GM18499 (cell line): ENCODE measurements at regions not wholly inside any gene's neighbourhood (a gene's known extent, or its start where the extent isn't known, plus 50 kb on each side); places are given as distances from the start of the nearest gene placed in this dataset.

Experiments used
- ATAC-seq: cut with Tn5 transposase; IDR thresholded peaks from one replicate; pipeline ENCODE4 v1.9.1; 2021; ENCODE audit warnings: moderate number of reproducible peaks; ENCODE audit not compliant: insufficient read depth, unreplicated experiment

DNA sequence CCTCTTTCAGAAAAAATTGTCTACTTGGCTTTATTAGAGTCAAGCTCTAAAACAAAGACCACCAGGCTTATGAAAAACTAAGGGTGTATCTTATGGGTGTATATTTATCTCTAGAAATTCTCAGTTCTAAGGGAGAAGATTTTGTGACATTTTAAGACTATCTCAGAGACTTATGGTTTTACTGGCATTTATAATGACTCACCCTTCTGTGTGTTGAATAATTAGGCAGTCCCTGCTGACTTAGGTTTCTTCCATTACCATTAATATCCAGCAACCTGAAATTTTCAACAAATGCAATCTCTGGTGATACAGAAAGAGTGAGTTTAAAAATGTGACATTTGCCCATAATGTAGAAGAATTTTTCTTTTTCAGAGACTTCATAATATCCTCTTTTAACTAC is 1015.0 kb upstream of the AGA start:
- no peak for ATAC-seq

DNA sequence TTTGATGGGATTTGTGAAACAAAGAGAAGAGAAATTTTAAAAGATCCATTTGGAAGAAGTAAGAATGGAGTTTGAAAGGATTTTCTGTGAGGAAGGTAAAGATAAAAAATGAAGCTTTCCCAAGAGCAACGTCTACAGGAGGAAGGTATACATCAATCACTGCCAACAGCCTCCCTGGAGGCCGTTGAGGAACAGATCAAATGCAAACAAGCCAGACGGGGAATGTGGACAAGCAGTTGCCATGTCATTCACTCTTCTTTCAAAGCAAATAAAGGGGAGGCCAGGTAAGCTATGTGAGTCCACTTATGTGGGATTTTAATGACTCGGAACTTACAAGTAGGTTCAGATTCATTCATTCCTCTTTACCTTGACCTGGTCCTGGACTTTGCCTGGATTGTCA is 1020.5 kb upstream of the AGA start:
- ATAC-seq = no peak

DNA sequence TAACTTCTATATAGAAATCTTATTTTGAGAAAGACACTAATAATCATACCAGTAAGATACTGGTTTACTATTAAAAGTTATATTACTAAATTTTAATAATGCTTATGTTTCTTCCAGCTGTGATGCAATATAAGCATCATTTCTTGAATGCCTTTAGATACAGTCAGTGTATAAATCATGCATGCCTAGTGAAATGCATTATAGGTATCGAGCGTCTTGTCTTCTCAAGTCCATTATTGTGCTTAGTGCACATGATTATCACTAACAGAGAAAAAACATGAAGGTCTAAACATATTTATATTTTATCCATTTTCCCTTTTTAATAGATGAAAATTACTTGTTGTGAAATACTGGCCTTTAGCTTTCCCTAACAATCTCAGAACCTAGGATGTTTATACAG is 1021.5 kb upstream of the AGA start:
- ATAC-seq = no peak

DNA sequence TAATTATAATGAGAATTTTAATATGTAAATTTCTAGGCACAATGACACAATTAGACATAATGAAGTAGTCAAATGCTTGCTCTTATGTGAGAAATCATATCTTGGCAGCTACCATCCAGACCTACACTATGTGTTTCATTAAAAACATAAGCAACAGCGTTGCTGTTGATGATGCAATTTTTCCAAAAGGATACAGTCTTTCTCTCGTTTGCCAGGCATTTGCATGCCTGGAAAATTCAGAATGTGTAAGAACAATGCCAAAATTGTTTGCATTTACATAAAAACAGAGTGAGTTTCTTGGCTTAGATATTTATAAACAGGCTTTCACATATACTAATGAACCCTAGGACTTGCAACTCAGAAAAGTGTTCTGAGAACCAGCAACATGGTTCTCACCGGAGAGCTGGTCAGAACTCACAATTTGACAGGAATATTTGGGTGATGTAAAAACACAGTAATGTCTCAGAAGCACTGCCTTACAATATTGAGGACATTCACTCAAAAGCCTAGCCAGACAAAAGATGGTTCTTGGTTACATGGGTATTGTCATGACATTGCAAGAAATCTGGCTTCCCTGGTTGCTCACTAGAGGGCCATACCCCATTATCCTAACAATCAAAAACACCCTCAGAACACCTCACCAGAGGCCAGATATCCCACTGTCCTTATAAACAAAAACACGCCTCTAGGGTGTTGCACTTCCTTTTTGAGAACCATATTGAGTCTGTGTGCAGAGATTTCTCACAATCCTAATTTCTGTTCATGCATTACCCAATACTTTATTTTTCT is 1029.0 kb upstream of the AGA start:
- ATAC-seq = no peak

GRCh38 chr4:178471994-178472393 is 1029.8 kb upstream of the AGA start:
- no peak for ATAC-seq

GRCh38 chr4:178480105-178480504 is 1037.9 kb upstream of the AGA start:
- no peak for ATAC-seq

DNA sequence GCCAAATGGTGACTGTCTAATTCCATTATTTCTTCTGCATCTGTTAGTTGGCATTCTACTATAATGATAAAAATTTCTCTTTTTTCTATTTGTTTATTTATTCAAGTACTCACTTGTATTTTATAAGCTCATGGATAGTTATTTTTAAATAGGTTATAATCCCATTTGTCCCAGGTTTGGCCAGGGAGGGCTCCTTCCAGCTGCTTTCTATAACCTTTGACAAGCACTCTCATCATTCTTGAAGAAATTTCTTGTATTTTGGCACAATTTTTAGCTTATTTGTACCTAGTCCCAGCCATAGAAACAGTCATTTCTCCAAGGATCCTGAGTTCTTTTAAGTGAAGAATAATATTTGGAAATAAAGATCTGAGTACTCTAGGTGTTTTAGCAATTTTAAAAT is 1038.6 kb upstream of the AGA start:
- no peak for ATAC-seq

GRCh38 chr4:178481564-178481963 is 1039.3 kb upstream of the AGA start:
- ATAC-seq = no peak

DNA sequence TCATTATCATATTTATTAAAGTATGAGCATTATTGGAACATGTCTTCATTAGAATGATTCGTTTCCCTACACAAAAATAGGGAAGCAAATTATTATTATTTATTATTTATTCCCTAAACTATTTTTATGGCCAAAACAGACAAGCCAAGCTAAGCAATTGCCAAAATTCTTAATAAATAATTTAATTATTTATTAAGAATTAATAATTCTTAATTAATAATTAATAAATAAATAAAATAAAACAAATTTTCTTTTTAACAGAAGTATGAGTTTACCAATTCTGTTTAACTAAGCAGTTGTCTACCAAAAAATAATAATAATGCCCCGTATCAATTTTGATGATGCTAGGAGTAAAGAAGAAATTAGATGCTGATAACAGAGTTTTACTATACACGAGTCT is 1080.8 kb upstream of the AGA start:
- ATAC-seq = no peak

DNA sequence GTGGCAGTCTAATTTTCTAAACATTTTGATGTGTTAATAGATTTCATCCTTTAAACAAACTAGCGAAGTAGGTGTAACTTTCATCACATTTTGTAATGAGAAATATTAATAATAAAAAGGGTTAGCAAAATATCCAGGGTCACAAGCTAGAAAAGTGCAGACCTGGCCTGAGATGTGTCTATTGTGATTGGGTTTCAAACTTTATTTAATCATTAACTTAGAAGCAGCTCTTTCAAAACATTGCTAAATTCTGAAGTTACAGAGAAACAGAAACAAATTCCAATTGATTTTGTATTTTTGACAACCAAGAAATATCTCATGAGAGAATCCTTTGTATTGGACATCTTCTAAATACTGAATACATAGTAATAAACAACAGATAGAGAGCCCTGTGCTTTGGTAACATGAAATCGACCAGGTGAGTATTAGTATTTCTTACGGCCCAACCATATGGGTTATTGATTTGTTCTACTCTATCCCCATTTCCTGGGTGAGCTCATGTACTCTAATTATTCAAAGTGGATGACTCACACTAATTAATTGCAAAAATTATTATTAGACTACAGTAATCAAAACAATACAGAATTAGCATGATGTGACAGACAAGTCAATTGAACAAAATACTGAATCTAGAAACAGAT is 1093.8 kb upstream of the AGA start:
- no peak for ATAC-seq

GRCh38 chr4:178553201-178553600 is 1111.0 kb upstream of the AGA start:
- ATAC-seq = no peak

- ATAC-seq = no peak
Observed at GRCh38 chr4:178554352-178554751, 1112.1 kb upstream of the AGA start.

- ATAC-seq = no peak
Observed at GRCh38 chr4:178556796-178557195, 1114.6 kb upstream of the AGA start.

DNA sequence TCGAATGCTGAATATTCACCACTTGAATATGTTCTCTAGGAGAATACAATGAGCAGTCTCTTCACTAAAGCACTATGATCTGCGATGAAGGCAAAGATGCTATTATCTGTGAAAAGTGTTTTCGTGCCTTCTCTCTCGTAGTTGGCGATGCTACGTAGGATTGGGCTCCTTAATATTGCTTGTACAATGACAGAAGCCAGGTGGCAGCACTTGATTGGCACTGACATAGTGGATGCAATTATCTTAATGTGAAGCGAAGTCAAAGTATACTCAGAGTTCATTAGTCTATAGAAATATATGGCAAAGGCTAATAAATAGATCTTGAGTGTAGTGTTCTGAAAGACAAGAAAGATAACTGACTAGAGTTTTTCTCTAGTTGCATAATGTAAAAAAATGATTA is 1135.7 kb upstream of the AGA start:
- ATAC-seq = no peak

GRCh38 chr4:178595500-178596138 is 1153.4 kb upstream of the AGA start:
- ATAC-seq = no peak

DNA sequence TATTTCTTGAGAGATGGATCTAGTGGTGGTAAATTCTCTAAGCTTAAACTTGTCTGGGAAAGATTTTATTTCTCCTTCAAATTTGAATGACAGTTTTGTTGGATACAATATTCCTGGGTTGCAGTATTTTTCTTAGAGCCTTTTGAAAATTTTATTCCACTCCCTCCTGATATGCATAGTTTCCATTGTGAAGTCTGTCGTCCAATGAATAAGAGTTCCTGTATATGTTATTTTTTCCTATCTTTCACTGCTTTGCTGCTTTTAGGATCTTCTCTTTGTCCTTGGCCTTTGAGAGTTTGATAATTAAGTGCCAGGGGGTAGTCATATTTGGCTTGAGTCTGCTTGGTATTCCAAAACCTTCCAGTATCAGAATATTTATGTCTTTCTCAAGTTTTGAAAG is 1156.4 kb upstream of the AGA start:
- no peak for ATAC-seq

DNA sequence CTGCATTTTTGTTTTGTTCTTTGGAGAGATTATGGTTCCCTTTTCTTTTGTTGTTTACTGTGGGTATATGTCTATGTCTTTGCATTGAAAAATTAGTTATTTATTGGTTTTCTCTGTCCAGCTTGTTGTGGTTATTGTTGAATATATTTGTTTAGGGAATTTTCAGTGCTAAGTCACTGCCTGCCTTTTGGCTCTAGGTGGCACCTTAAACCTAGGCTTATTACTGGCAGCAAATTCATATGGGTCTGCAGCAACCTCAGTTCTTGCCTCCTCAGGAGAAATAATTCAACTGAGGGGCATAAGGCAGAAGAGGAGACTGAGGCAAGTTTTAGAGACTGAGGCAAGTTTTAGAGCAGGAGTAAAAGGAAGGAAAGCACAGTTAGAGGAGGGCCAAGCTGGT is 1157.3 kb upstream of the AGA start:
- no peak for ATAC-seq

DNA sequence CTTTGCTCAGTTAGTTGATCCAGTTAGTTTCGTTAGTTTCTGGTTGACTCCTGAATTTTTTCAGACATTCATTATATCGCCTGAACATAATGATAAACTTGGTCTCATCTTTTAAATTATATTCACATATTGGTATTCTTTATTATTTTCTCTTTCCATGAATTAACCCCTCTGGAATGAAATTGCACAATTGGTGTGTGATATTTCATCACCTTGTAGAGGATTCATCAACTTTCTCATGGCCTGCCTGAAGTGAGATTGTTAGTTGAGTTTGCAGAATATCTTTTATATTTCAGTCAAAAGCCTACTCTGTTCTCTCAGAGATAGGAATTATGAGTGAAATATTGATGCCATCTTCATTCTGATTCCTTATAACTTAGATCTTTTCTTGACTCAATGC is 1160.6 kb upstream of the AGA start:
- no peak for ATAC-seq

GRCh38 chr4:178611062-178611461 is 1168.8 kb upstream of the AGA start:
- no peak for ATAC-seq

GRCh38 chr4:178612733-178613132 is 1170.5 kb upstream of the AGA start:
- no peak for ATAC-seq

DNA sequence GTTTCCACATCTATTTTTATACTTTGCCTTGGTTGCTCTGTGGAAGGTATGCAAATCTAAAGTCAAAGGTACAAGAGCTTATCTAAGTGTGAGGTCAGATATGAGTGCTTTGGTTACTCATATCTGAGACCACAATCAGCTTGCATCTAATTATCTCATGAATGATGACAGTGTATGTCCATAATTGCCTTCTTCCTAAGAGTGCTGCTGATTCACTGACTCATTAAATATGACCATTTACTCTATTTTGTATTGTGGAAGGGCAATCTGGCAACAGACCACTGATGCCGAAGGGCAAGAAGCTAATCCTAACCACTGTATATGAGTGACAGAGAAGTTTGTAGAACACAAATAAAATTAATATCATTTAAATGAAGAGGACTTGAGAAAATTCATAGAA is 1190.2 kb upstream of the AGA start:
- ATAC-seq = no peak

DNA sequence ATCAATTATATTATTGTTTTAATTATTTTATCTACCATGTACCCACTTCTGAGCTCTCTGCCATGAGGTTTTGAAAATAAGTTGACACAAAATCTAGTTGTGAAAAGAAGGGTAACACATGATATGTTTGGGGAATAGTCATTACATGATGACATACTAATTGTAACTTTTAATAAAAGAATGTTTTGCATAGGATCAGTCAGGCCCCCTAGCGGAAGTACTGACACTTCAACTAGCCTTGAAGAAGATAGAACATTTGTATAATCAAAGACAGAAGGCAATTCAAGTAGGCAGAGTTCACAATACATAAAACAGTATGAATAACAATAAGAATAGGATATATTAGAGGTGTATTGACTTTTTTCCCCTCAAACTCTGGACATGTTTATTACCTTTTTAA is 1191.0 kb upstream of the AGA start:
- no peak for ATAC-seq
